HL-60 (cell line): ENCODE measurements at regions not wholly inside any gene's neighbourhood (a gene's known extent, or its start where the extent isn't known, plus 50 kb on each side); places are given as distances from the start of the nearest gene placed in this dataset.

Experiments used
- DNase-seq, 2 experiments: peaks; one replicate each; pipeline ENCODE4 v3.0.0-alpha.2; 2010 to 2020; ENCODE audit warnings: low read depth in 1 of 2, low spot score in 1 of 2
- H3K27ac ChIP-seq: fragments of 250-450 bp; sonication (Bioruptor Pico); replicated peaks from 2 replicates; pipeline ENCODE4 v1.5.1; 2020; ENCODE audit warnings: mild to moderate bottlenecking, moderate library complexity
- H3K27me3 ChIP-seq: fragments of 250-450 bp; sonication (Bioruptor Pico); 2 replicates; pipeline ENCODE4 v1.5.1; 2021; ENCODE audit warnings: mild to moderate bottlenecking, moderate library complexity; ENCODE audit not compliant: insufficient read depth, poor library complexity, severe bottlenecking
- H3K4me3 ChIP-seq: replicated peaks from 2 replicates; pipeline ENCODE4 v1.5.1; 2011; ENCODE audit warnings: mild to moderate bottlenecking, control low read depth, low read length; ENCODE audit not compliant: insufficient read depth
- CTCF ChIP-seq: IDR thresholded peaks from one replicate; pipeline ENCODE4 v1.5.1; 2011; ENCODE audit warnings: low read length, control low read depth, inconsistent platforms; ENCODE audit not compliant: insufficient read depth
- GABPA ChIP-seq: IDR thresholded peaks from 2 replicates; pipeline ENCODE4 v1.6.1; 2012; ENCODE audit warnings: low read depth
- POLR2AphosphoS5 ChIP-seq: IDR thresholded peaks from 2 replicates; pipeline ENCODE4 v1.6.1; 2012; ENCODE audit warnings: low read depth
- REST ChIP-seq: IDR thresholded peaks from 2 replicates; pipeline ENCODE4 v1.6.1; 2012; ENCODE audit warnings: low read depth; ENCODE audit not compliant: insufficient replicate concordance
- SPI1 ChIP-seq: IDR thresholded peaks from 2 replicates; pipeline ENCODE4 v1.6.1; 2012; ENCODE audit warnings: low read depth, mild to moderate bottlenecking, borderline replicate concordance

GRCh38 chr12:34205401-34205800 lies 183.1 kb downstream of the ALG10 start:
- no peak overlapping the region for H3K4me3 ChIP-seq
- DNase-seq: no peak
- TF ChIP-seq POLR2AphosphoS5 (no peak), REST (no peak), SPI1 (no peak), CTCF (no peak), GABPA (no peak)
- no peaks in the 10 kb centered on the region for H3K27me3 ChIP-seq
- H3K27ac ChIP-seq: no peak overlapping the region

- H3K4me3 ChIP-seq: no peak overlapping the region
- no peaks in the 10 kb centered on the region for H3K27me3 ChIP-seq
- no peak for DNase-seq
- no peak overlapping the region for H3K27ac ChIP-seq
- no peak for TF ChIP-seq POLR2AphosphoS5
- no peak for TF ChIP-seq CTCF
- TF ChIP-seq GABPA: no peak
- no peak for TF ChIP-seq SPI1
- TF ChIP-seq REST: no peak
Observed at GRCh38 chr12:34206061-34206785, 183.9 kb downstream of the ALG10 start.

- DNase-seq: no peak
- Histone ChIP-seq H3K4me3 (no peak overlapping the region), H3K27ac (no peak overlapping the region), H3K27me3 (no peaks in the 10 kb centered on the region)
- TF ChIP-seq REST: no peak
- no peak for TF ChIP-seq CTCF
- TF ChIP-seq GABPA: no peak
- no peak for TF ChIP-seq POLR2AphosphoS5
- no peak for TF ChIP-seq SPI1
Observed at GRCh38 chr12:34207858-34208257, 185.6 kb downstream of the ALG10 start.
